GM12873 (cell line): ENCODE measurements at regions not wholly inside any gene's neighbourhood (a gene's known extent, or its start where the extent isn't known, plus 50 kb on each side); places are given as distances from the start of the nearest gene placed in this dataset.

ENCODE experiments used
- CTCF ChIP-seq: IDR thresholded peaks from 2 replicates; pipeline ENCODE4 v1.5.1; 2012; ENCODE audit warnings: low read depth, mild to moderate bottlenecking, moderate library complexity, low read length, control low read depth; ENCODE audit not compliant: insufficient read depth; ENCODE audit errors: missing control alignments

GRCh38 chr1:30166174-30166573, 557.2 kb downstream of the MATN1 start:
- TF ChIP-seq CTCF, result no peak

- TF ChIP-seq CTCF, result no peak
Observed at GRCh38 chr1:30165116-30165515, 558.3 kb downstream of the MATN1 start.

- no peak for TF ChIP-seq CTCF
Observed at GRCh38 chr1:30164693-30165092, 558.7 kb downstream of the MATN1 start.

DNA sequence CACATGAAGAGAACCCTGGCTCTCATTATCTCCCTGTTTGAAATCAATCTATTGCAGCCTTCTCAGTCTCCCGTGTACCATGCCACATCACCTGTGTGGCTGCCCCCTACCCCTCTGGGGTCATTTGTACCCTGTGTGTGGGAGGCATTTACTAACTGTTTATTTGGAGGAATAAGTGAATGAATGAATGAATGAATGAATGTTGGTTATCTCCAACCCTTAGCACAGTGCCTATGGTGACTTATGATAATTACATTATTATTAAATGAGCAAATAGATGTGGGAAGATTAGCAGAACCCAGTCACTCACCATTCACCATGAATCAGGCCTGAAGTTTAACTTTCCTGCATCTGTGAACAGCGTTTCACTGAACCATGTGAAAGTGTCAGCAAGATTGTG, 560.8 kb downstream of the MATN1 start:
- no peak for TF ChIP-seq CTCF

DNA sequence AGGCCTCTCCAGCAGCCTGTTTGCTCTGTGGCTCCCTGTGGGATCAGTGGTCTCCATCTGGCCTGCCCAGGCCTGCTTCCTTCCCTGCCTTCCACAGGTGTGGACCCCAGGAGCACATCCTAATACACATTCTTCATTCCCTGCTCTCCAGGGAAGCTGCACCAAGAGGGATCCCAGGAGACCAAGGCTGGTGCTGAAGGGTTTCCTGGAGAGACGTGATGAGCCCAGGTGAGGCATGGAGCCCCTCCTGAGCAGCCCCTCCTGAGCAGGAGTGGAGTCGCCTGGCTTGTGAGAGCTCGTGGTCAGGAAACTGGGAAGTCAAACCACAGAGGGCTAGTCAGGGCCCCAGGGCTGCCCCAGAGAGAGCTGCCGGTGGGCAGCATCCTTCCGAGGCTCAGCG, 561.4 kb downstream of the MATN1 start:
- TF ChIP-seq CTCF, result no peak

- TF ChIP-seq CTCF, result no peak
Observed at GRCh38 chr1:30160999-30161689, 562.2 kb downstream of the MATN1 start.

DNA sequence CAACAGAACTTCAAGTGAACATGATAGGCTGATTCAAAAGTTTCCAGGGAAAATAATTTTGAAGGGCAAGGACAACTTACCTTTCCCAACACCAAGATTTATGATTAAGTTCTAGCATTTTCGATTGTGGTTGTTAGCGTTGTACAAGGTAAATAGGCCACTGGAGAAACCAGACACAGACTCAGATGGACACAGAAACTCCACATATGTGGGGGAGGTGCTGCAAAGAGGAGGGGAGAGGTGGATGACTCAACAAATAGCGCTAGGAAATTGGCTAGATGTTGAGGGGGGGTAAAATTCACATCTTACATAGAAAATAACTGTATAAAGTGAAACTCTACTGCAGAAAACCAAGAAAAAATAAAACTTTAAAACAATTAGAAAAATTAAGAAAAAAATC, 564.4 kb downstream of the MATN1 start:
- TF ChIP-seq CTCF, result no peak
